C4-2B (cell line): ENCODE measurements at regions not wholly inside any gene's neighbourhood (a gene's known extent, or its start where the extent isn't known, plus 50 kb on each side); places are given as distances from the start of the nearest gene placed in this dataset.

Source experiments
- H3K27ac ChIP-seq: fragments of 450-650 bp; 2 replicates; pipeline ENCODE4 v1.5.1; 2017
- ZFX ChIP-seq: fragments of 450-650 bp; IDR thresholded peaks from 2 replicates; pipeline ENCODE4 v1.6.1; 2017
- TF ChIP-seq, protein P1 (sequence below): fragments of 450-650 bp; conservative IDR thresholded peaks from 2 replicates; pipeline ENCODE4 v1.5.1; 2017; ENCODE audit warnings: mild to moderate bottlenecking

DNA sequence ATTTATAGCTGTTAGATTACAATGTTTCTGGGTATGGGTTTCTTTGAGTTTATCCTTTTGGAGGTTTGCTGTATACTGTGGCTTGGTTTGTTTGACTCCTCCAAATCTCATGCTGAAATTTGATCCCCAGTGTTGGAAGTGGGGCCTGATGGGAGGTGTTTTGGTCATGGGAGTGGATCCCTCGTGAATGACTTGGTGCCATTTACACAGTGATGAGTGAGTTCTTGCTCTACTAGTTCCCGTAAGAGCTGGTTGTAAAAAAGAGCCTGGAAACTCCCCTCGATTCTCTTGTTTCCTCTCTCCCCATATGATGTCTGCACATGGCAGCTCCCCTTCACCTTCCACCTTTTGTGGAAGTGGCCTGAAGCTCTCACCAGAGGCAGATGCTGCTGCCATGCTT lies 324.1 kb downstream of the C7orf25 start:
- H3K27ac ChIP-seq: no peak overlapping the region
- TF ChIP-seq ZFX: no peak
- TF ChIP-seq, protein P1, sequence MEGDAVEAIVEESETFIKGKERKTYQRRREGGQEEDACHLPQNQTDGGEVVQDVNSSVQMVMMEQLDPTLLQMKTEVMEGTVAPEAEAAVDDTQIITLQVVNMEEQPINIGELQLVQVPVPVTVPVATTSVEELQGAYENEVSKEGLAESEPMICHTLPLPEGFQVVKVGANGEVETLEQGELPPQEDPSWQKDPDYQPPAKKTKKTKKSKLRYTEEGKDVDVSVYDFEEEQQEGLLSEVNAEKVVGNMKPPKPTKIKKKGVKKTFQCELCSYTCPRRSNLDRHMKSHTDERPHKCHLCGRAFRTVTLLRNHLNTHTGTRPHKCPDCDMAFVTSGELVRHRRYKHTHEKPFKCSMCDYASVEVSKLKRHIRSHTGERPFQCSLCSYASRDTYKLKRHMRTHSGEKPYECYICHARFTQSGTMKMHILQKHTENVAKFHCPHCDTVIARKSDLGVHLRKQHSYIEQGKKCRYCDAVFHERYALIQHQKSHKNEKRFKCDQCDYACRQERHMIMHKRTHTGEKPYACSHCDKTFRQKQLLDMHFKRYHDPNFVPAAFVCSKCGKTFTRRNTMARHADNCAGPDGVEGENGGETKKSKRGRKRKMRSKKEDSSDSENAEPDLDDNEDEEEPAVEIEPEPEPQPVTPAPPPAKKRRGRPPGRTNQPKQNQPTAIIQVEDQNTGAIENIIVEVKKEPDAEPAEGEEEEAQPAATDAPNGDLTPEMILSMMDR: no peak

DNA sequence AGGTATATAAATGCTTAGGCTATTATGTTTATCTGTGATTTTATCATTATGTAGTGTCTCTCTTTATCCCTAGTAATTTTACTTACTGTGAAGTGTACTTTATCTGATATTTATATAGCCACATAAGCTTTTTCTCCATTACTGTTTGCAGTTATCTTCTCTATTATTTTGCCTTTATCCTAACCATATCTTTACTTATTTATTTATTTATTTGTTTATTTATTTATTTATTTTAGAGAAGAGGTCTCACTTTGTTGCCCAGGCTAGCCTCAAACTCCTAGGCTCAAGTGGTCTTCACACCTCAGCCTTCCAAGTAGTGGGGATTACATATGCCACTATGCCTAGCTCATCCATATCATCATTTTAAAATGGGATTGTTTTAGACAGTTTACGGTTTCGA lies 331.8 kb downstream of the C7orf25 start:
- TF ChIP-seq, protein P1: no peak
- TF ChIP-seq ZFX: no peak

GRCh38 chr7:42575171-42575570 lies 336.7 kb downstream of the C7orf25 start:
- no peak for TF ChIP-seq ZFX
- TF ChIP-seq, protein P1: no peak
- no peak overlapping the region for H3K27ac ChIP-seq

More for the DNA sequence above, 331.8 kb downstream of the C7orf25 start:
- no peak overlapping the region for H3K27ac ChIP-seq

- TF ChIP-seq, protein P1: peak; percentile 43
- no peak for TF ChIP-seq ZFX
- no peak overlapping the region for H3K27ac ChIP-seq
These were observed 337.2 kb downstream of the C7orf25 start for GRCh38 chr7:42574685-42575084.

DNA sequence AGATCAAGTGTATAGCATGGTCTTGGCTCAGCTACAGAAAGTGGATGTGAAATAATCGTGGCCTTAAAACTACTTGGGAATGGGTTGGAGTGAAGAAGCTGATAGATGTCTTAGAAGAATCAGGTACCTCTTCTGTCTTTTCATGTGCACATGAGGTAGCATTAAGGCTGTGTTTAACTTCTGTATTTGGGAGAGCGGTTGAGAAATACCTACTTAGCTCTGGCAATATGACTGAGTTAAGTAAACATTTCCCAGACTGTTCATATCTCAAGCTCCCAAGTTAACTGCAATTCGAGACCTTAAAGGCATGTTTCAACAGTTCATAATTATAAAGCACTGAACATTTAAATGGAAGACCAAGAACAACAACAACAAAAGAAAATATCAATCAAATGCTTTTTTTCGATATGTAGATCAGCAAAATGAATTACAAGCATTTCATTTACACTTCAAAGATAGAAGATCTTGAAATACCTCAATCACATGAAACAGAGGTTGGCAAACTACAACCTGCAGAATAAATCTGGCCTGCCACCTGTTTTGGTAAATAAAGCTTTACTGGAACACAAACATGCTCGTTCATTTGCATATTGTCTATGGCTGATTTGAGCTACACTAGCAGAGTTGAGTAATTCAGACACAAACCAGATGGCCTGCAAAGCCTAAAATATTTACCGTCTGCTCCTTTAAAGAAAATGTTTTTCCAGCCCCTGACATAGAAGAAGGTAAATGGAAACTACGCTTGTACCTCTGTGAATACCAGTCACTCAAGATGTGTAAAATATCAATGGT lies 337.1 kb upstream of the GLI3 start:
- no peak for TF ChIP-seq ZFX
- TF ChIP-seq, protein P1: no peak
- no peak overlapping the region for H3K27ac ChIP-seq

- TF ChIP-seq, protein P1: no peak
- TF ChIP-seq ZFX: no peak
- no peak overlapping the region for H3K27ac ChIP-seq
These were observed 335.6 kb upstream of the GLI3 start for GRCh38 chr7:42572561-42572960.

DNA sequence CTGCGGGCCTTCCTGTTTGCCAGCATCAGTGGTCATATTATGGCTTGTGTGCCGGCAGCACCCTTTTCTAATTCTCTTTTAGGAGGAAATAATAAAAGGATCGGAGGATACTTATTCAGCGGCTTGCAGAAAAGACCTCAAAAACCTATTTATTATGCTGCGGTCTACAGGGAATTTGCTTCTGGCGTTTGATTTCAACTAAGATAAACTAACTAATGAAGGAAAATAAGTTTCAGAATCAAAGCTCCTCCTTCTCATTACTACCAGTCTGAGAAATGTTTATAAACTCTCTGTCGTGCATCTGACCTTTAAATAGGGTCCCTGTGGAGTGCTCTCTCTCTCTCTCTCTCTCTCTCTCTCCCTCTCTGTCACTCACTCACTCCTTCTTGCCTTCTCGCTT lies 335.0 kb upstream of the GLI3 start:
- TF ChIP-seq, protein P1: no peak
- no peak for TF ChIP-seq ZFX
- no peak overlapping the region for H3K27ac ChIP-seq
